GM18526 (cell line): ENCODE measurements at regions not wholly inside any gene's neighbourhood (a gene's known extent, or its start where the extent isn't known, plus 50 kb on each side); places are given as distances from the start of the nearest gene placed in this dataset.

ENCODE experiments used
- POLR2A ChIP-seq: IDR thresholded peaks from 3 replicates; pipeline ENCODE4 v1.6.1; 2011; ENCODE audit not compliant: insufficient read length; ENCODE audit errors: extremely low read depth

DNA sequence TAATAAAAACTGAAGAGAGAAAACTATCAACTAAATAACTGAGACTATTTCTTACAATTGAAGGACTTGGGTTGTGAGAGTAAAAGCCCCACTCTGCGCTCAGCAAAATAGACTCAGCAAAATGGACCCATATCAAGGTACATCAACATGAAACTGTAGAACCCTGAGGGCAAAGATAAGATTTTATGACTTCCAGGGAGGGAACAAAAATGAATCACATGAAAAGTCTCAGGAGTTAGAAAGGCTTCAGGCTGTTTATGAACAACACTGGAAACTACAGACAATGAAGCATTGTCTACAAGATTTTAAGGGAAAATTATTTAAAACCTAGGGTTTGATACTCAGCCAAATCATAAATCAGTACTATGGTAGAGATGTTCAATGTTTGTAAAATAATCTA lies 434.3 kb downstream of the PTPRC start:
- TF ChIP-seq POLR2A: no peak

DNA sequence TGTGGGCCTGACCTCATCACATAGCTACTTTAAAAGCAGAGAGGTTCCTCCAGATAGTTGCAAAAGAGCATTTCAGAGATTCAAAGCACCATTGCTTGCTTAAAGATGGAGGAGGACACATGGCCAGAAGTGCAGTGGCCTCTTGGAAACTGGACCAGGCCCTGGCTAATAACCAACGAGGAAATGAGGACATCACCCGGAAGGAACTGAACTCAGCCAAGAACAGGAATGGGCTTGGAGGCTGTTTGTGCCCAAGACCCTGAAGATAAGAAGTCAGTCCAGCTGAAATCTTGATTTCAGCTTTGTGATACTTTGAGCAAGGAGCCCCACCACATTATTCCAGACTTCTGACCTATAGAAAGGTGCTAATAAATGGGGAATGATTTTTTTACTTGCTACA lies 437.0 kb downstream of the PTPRC start:
- TF ChIP-seq POLR2A: no peak

DNA sequence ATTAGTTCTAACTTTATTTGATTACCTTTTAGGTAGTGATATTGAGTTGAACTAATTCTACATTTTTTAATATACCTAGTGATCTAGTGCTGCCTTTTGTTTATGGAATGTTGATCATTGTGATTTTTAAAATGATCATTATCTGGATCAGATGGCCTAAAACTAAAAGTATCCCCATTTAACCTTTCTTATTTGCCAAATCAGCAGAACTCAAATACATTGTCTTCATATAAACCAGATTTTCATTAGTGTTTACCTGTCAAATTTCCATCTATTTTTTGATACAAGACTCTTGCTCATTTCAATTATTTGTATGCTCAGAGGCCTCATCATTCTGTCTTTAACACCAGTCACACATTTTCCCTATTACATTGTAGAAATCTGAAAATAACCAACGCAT lies 441.2 kb downstream of the PTPRC start:
- TF ChIP-seq POLR2A: no peak

DNA sequence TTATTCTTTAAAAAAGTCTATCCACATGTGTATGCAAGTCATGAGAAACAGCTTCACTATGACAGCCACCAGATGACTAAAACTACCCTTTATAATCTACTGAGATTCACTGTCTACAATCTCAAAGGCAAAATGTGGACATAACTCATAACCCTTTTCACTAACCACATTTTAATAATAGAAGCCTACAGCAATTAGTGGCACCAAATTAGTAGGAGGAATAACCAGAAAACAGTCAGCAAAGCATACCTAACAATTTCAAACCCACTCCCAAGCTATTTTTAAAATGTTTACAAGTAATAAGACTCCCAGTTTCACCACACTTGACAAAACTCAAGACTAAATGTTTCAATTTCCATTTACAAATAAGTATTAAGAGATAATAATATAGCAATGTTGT lies 442.9 kb downstream of the PTPRC start:
- TF ChIP-seq POLR2A: no peak

GRCh38 chr1:199082778-199083389 lies 444.0 kb downstream of the PTPRC start:
- no peak for TF ChIP-seq POLR2A

DNA sequence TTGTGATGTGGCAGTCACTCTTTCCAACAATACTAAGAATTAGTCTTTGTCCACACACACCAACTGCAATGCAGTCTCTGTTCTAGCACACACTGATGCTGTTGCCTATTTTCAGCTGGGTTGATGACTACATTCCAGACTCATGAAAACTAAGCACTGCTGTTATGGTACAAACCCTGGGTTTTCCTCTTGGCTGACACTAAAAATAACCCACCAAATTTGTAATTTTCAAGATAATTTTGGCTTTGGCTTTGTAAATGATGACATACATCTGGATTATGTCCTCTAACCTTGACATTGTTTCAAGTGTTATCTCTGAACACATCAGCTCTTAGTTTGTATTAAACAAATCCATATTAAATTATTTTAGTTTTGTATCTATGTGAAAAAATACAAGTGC lies 444.8 kb downstream of the PTPRC start:
- TF ChIP-seq POLR2A: no peak

DNA sequence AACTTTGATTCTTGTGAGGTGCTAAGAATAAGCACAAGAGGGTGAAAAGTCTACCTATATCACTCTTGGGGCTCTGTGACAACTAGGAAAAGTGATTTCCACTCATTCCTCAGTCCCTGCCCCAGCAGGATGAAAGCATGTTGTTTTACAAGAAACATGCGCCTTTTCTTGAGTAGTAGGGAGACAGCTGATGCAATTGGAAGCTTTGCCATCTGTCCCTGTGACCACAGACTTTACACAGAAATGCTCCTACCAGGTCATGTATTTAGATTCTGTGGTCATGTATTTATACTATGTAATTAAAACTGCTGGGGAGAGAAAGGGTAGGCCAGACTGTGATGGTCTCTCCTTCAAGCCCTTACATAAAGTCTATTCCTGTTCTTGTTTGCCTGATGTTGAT lies 445.5 kb downstream of the PTPRC start:
- no peak for TF ChIP-seq POLR2A

DNA sequence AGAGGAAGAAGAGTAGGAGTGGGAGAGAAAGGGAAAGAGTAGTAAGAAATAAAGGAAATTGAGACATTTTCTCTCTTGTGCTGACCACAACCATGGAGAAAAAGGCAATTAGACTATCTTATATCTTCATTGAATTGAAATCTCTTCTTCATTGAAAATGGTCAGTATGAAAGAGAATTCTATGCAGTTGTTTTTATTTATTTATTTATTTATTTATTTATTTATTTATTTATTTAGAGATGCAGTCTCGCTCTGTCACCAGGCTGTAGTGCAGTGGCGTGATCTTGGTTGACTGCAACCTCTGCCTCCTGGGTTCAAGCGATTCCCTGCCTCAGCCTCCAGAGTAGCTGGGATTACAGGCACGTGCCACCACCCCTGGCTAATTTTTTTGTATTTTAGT lies 447.1 kb downstream of the PTPRC start:
- TF ChIP-seq POLR2A: no peak

DNA sequence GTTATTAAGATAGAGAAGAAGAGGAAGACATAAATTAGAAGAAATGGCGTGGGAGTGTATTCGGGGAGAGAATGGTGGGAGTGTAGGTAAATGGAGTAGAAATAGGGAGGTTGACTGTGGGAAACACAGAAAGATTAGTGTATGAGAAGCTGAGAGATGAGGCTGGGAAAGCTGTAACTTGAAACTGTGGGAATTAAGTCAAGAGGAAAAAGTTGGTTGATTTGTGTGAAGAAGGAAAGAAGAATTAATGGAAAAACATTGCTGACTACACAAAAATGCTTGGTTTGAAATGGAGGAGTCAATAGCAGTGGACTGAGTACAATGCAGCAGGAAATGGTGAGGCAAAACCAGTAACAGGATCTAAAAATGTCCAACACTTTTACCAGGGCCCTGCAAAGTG lies 448.3 kb downstream of the PTPRC start:
- no peak for TF ChIP-seq POLR2A

DNA sequence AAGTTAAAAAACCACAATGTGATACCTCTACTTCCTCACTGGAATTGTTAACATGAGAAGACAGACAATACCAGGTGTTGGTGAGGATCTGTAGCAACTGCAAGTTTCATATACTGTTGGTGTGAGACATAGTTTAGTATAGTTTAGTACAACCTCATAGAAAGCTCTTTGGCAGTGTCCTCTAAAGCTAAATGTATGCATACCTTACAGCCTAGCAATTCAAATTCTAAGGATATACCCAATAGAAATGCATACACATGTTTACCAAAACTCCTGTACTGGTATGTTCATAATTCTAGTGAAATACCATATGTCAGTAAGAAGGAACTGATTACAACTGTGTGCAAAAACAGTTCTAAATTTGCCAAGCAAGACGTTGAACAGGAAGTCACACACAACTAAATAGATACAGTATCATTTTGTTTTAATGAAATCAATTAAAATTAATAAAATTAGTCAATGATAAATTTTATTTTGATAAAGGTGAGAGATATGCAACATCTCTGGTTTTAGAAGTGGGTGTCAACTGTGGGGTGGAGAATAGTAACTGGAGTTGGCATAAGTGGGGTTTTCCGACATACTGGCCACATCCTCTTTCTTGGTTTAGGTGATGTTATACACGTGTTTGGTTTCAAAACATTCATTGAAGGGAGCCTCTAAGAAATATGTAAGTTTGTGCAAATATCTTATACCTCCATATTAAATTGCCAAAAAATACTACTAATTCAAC lies 450.7 kb downstream of the PTPRC start:
- TF ChIP-seq POLR2A: no peak

GRCh38 chr1:199096591-199096990 lies 457.8 kb downstream of the PTPRC start:
- no peak for TF ChIP-seq POLR2A

GRCh38 chr1:199098468-199098867 lies 459.6 kb downstream of the PTPRC start:
- TF ChIP-seq POLR2A: no peak

- TF ChIP-seq POLR2A: no peak
Observed at GRCh38 chr1:199101139-199101538, 462.3 kb downstream of the PTPRC start.

- no peak for TF ChIP-seq POLR2A
Observed at GRCh38 chr1:199101635-199102034, 462.8 kb downstream of the PTPRC start.

DNA sequence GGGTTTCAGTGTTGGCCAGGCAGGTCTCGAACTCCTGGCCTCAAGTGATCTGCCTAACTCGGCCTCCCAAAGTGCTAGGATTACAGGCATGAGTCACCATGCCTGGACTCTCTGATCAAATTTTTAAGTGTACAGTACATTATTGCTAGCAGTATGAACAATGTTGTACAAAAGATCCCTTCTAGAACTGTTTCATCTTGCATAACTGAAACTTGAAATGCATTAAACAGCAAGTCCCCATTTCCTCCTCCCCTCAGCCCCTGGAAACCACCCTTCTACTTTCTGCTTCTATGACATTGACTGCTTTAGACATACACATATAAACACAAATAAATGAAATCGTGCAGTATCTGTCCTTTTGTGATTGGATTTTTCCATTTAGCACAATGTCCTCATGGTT lies 463.4 kb downstream of the PTPRC start:
- no peak for TF ChIP-seq POLR2A

DNA sequence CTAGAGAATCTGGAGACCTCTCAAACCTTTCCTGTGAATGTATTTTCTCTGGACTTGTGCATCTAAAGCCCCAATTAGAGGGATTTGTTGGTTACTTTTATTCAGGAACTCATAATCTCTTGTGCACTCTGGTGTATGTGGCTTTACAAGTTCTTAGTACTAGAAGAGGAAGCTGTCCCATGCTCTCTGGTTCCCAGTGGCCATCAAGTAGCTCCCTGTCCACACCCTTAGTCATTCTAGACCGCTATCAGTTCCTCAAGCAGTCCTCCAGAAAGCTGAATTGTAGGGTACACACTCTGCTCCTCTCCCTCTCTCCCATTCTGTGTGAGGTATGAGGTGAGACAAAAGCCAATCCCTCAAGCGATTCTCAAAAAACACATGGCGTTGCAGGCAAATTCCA lies 470.3 kb downstream of the PTPRC start:
- TF ChIP-seq POLR2A: no peak

DNA sequence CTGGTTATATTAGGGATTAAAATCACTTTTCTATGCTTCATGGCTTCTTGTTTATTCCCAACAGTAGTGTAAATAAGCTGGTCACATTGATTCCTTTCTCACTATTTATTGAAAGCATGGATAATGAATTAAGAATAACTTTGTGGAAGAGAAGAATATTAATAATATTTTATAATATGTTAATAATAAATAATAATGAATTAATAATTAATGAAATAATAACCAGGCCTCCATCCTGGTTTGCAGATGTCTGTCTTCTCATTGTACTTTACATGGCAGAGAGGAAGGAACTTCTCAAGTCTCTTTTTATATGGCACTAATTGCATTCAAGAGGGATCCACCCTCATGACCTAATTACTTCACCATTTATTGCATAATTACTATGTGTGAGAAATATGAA lies 473.5 kb downstream of the PTPRC start:
- TF ChIP-seq POLR2A: no peak
